Left ventricle myocardium inferior (tissue), 1 donor: ENCODE measurements at regions not wholly inside any gene's neighbourhood (a gene's known extent, or its start where the extent isn't known, plus 50 kb on each side); places are given as distances from the start of the nearest gene placed in this dataset.
"Not testable (repeated sequence)": the region's sequence is repeated elsewhere in the genome, so short reads cannot be mapped to it uniquely, and the experiment has no call there.

Experiments
- DNase-seq: peaks from one replicate; pipeline ENCODE4 v3.0.0-alpha.2; 2020
- H3K27ac ChIP-seq: fragments of 200-600 bp; replicated peaks from 2 replicates; pipeline ENCODE4 v1.8.0; 2021
- H3K27me3 ChIP-seq: fragments of 200-600 bp; 2 replicates; pipeline ENCODE4 v1.8.0; 2021; ENCODE audit warnings: low read depth
- H3K36me3 ChIP-seq: fragments of 200-600 bp; 2 replicates; pipeline ENCODE4 v1.8.0; 2021
- H3K4me1 ChIP-seq: fragments of 200-600 bp; 2 replicates; pipeline ENCODE4 v1.8.0; 2021
- H3K4me3 ChIP-seq: fragments of 200-600 bp; 2 replicates; pipeline ENCODE4 v1.8.0; 2021; ENCODE audit warnings: mild to moderate bottlenecking, moderate library complexity
- H3K9me3 ChIP-seq: fragments of 200-600 bp; replicated peaks from 2 replicates; pipeline ENCODE4 v1.8.0; 2021
- CTCF ChIP-seq: fragments of 200-600 bp; IDR thresholded peaks from 2 replicates; pipeline ENCODE4 v1.8.0; 2021; ENCODE audit warnings: antibody characterized with exemption, mild to moderate bottlenecking, borderline replicate concordance
- intact Hi-C: fragments of 100-400 bp; cut with micrococcal nuclease; formaldehyde crosslinking; loops from one replicate; pipeline ENCODE4 v1.11.0; 2022
- donor health status: DM: no; HTN: yes; CAD: no; lungs with severe emphysema.

GRCh38 chr3:176623468-176624150 is 573.7 kb downstream of the TBL1XR1 start:
- no peaks in the 10 kb centered on the region for H3K36me3 ChIP-seq
- no peak overlapping the region for H3K4me3 ChIP-seq
- no peak overlapping the region for H3K27ac ChIP-seq
- intact Hi-C loops, result no loop called here
- no peak for DNase-seq
- no peak for TF ChIP-seq CTCF
- no peaks in the 10 kb centered on the region for H3K4me1 ChIP-seq
- H3K9me3 ChIP-seq, result no peaks in the 10 kb centered on the region
- no peaks in the 10 kb centered on the region for H3K27me3 ChIP-seq

- DNase-seq, result no peak
- Histone ChIP-seq H3K36me3 (no peaks in the 10 kb centered on the region), H3K27ac (no peak overlapping the region), H3K4me1 (no peaks in the 10 kb centered on the region), H3K4me3 (no peak overlapping the region), H3K27me3 (no peaks in the 10 kb centered on the region), H3K9me3 (no peaks in the 10 kb centered on the region)
- intact Hi-C loops, result no loop called here
- no peak for TF ChIP-seq CTCF
Measured at GRCh38 chr3:176619833-176620232, 577.4 kb downstream of the TBL1XR1 start.

- Histone ChIP-seq H3K27me3 (no peaks in the 10 kb centered on the region), H3K36me3 (no peaks in the 10 kb centered on the region), H3K4me3 (no peak overlapping the region), H3K27ac (no peak overlapping the region), H3K9me3 (no peaks in the 10 kb centered on the region), H3K4me1 (no peaks in the 10 kb centered on the region)
- DNase-seq, result no peak
- intact Hi-C loops, result no loop called here
- TF ChIP-seq CTCF, result no peak
Measured at GRCh38 chr3:176615826-176616225, 581.5 kb downstream of the TBL1XR1 start.

GRCh38 chr3:176611703-176612102 is 585.6 kb downstream of the TBL1XR1 start:
- Histone ChIP-seq H3K4me1 (no peaks in the 10 kb centered on the region), H3K27ac (no peak overlapping the region), H3K4me3 (no peak overlapping the region), H3K36me3 (no peaks in the 10 kb centered on the region), H3K9me3 (no peaks in the 10 kb centered on the region), H3K27me3 (no peaks in the 10 kb centered on the region)
- TF ChIP-seq CTCF, result no peak
- no peak for DNase-seq
- intact Hi-C loops, result no loop called here

GRCh38 chr3:176609361-176609760 is 587.9 kb downstream of the TBL1XR1 start:
- no peaks in the 10 kb centered on the region for H3K36me3 ChIP-seq
- no peak overlapping the region for H3K27ac ChIP-seq
- TF ChIP-seq CTCF, result no peak
- H3K4me1 ChIP-seq, result no peaks in the 10 kb centered on the region
- DNase-seq, result no peak
- H3K9me3 ChIP-seq, result peaks cover 3% of the 10 kb centered on the region
- H3K27me3 ChIP-seq, result no peaks in the 10 kb centered on the region
- intact Hi-C loops, result no loop called here
- H3K4me3 ChIP-seq, result no peak overlapping the region

GRCh38 chr3:176605553-176605952 is 591.7 kb downstream of the TBL1XR1 start:
- intact Hi-C loops, H3K4me3 ChIP-seq, H3K27ac ChIP-seq, H3K4me1 ChIP-seq, H3K9me3 ChIP-seq, DNase-seq, H3K36me3 ChIP-seq, H3K27me3 ChIP-seq: not testable (repeated sequence)
